H1 (cell line): ENCODE measurements at regions not wholly inside any gene's neighbourhood (a gene's known extent, or its start where the extent isn't known, plus 50 kb on each side); places are given as distances from the start of the nearest gene placed in this dataset.

ENCODE experiments used
- CTCF ChIA-PET: fragments of 300-600 bp; sonication (Branson Sonifier 250); formaldehyde crosslinking; loops from one replicate; lab custom pipeline; 2021; ENCODE audit not compliant: partially characterized antibody; lab: Charles Lee
- POLR2A ChIA-PET: fragments of 300-600 bp; sonication (Branson Sonifier 250); formaldehyde crosslinking; loops from one replicate; lab custom pipeline; 2021; ENCODE audit warnings: inconsistent platforms; ENCODE audit not compliant: partially characterized antibody; lab: Charles Lee
- DNase-seq, 2 experiments: peaks; one replicate each; pipeline versions ENCODE4 v3.0.0 to v3.0.0-alpha.2; 2010 to 2022; ENCODE audit warnings: low spot score in 2 of 2, low read depth in 1 of 2, mixed read lengths in 1 of 2
- FAIRE-seq: peaks from 2 replicates; lab custom pipeline; 2011; peaks lifted over from hg19 to GRCh38; lab: Jason Lieb, UNC
- H2AFZ ChIP-seq: 2 replicates; pipeline ENCODE4 v1.8.1; 2012; ENCODE audit warnings: low read length, inconsistent platforms
- H2AK5ac ChIP-seq: 2 replicates; pipeline ENCODE4 v1.6.1; 2013; ENCODE audit warnings: low read depth, low read length
- H2BK120ac ChIP-seq: replicated peaks from 2 replicates; pipeline ENCODE3; 2013; ENCODE audit warnings: low read depth, low read length, inconsistent platforms
- H2BK12ac ChIP-seq: 2 replicates; pipeline ENCODE4 v1.6.1; 2013; ENCODE audit warnings: low read depth, low read length
- H2BK15ac ChIP-seq: 2 replicates; pipeline ENCODE4 v1.6.1; 2013; ENCODE audit warnings: low read length
- H2BK20ac ChIP-seq: 2 replicates; pipeline ENCODE4 v1.6.1; 2013; ENCODE audit warnings: low read length
- H2BK5ac ChIP-seq: 2 replicates; pipeline ENCODE4 v1.6.1; 2013; ENCODE audit warnings: low read depth, low read length
- H3K14ac ChIP-seq: 2 replicates; pipeline ENCODE4 v1.6.1; 2013; ENCODE audit warnings: inconsistent platforms; ENCODE audit not compliant: insufficient read length
- H3K18ac ChIP-seq: 2 replicates; pipeline ENCODE4 v1.6.1; 2013; ENCODE audit warnings: low read length; ENCODE audit errors: extremely low read depth
- H3K23ac ChIP-seq: 2 replicates; pipeline ENCODE4 v1.6.1; 2013; ENCODE audit warnings: inconsistent platforms; ENCODE audit not compliant: insufficient read length
- H3K23me2 ChIP-seq: 2 replicates; pipeline ENCODE4 v1.6.1; 2013; ENCODE audit warnings: low read depth, low read length
- H3K27ac ChIP-seq: 2 replicates; pipeline ENCODE4 v1.6.1; 2011; ENCODE audit warnings: low read depth, low read length, inconsistent platforms
- H3K27me3 ChIP-seq, 4 experiments: replicated peaks in 1 of 4; 1 replicate in 1 of 4; 2 replicates in 3 of 4; pipeline versions ENCODE4 v1.6.1 to v1.8.1; 2011 to 2013; ENCODE audit warnings: low read length in 3 of 4, mild to moderate bottlenecking in 3 of 4, inconsistent platforms in 2 of 4, mixed read lengths in 2 of 4, moderate library complexity in 1 of 4; ENCODE audit not compliant: control insufficient read depth in 3 of 4, insufficient read depth in 3 of 4; ENCODE audit errors: extremely low read depth in 1 of 4
- H3K36me3 ChIP-seq, 4 experiments: 2 replicates each; pipeline versions ENCODE4 v1.6.1 to v1.8.1; 2011 to 2013; ENCODE audit warnings: mild to moderate bottlenecking in 4 of 4, low read length in 3 of 4, moderate library complexity in 2 of 4, control low read depth in 1 of 4, inconsistent platforms in 1 of 4; ENCODE audit not compliant: insufficient read depth in 4 of 4, control insufficient read depth in 2 of 4
- H3K4ac ChIP-seq: replicated peaks from 2 replicates; pipeline ENCODE3; 2013; ENCODE audit warnings: low read length, low read depth, mixed read lengths, inconsistent platforms; ENCODE audit not compliant: insufficient read length
- H3K4me1 ChIP-seq, 4 experiments: replicated peaks in 1 of 4; 1 replicate in 1 of 4; 2 replicates in 3 of 4; pipeline versions ENCODE4 v1.6.1 to v1.8.1; 2011 to 2013; ENCODE audit warnings: low read length in 3 of 4, inconsistent platforms in 2 of 4, mixed read lengths in 1 of 4; ENCODE audit not compliant: insufficient read depth in 4 of 4, control insufficient read depth in 3 of 4
- H3K4me2 ChIP-seq, 2 experiments: 2 replicates each; pipeline versions ENCODE4 v1.6.1 to v1.8.1; 2011 to 2013; ENCODE audit warnings: low read depth in 2 of 2, low read length in 2 of 2, control low read depth in 1 of 2, inconsistent platforms in 1 of 2, mild to moderate bottlenecking in 1 of 2; ENCODE audit not compliant: insufficient read depth in 1 of 2
- H3K4me3 ChIP-seq, 4 experiments: fragments of 200-600, 300-600 bp in 1 of 4; sonication (generic), shearing (Covaris generic), sonication (Bioruptor Twin) in 1 of 4; 2 replicates each; pipeline versions ENCODE4 v1.5.1 to v1.8.1; 2011 to 2016; ENCODE audit warnings: low read length in 4 of 4, low read depth in 3 of 4, control low read depth in 2 of 4, inconsistent platforms in 2 of 4, mild to moderate bottlenecking in 2 of 4, mixed read lengths in 1 of 4, moderate library complexity in 1 of 4; ENCODE audit not compliant: insufficient read depth in 2 of 4; ENCODE audit errors: extremely low read depth in 1 of 4
- H3K56ac ChIP-seq: replicated peaks from 2 replicates; pipeline ENCODE3; 2013; ENCODE audit warnings: low read depth, mild to moderate bottlenecking, mixed read lengths, low read length, inconsistent platforms; ENCODE audit not compliant: insufficient read length
- H3K79me1 ChIP-seq: 2 replicates; pipeline ENCODE4 v1.6.1; 2013; ENCODE audit warnings: low read depth, low read length, control low read depth
- H3K79me2 ChIP-seq, 2 experiments: 2 replicates each; pipeline versions ENCODE4 v1.6.1 to v1.8.1; 2012 to 2013; ENCODE audit warnings: low read length in 2 of 2, mild to moderate bottlenecking in 2 of 2, inconsistent platforms in 1 of 2; ENCODE audit not compliant: insufficient read depth in 2 of 2, control insufficient read depth in 1 of 2
- H3K9ac ChIP-seq, 4 experiments: replicated peaks in 1 of 4; 1 replicate in 1 of 4; 2 replicates in 3 of 4; pipeline versions ENCODE4 v1.6.1 to v1.8.1; 2011 to 2013; ENCODE audit warnings: low read depth in 3 of 4, low read length in 3 of 4, control low read depth in 2 of 4, mild to moderate bottlenecking in 2 of 4, moderate library complexity in 2 of 4, inconsistent platforms in 1 of 4; ENCODE audit errors: extremely low read depth in 1 of 4
- H3K9me3 ChIP-seq, 2 experiments: 2 replicates each; pipeline versions ENCODE4 v1.6.1 to v1.8.1; 2012 to 2013; ENCODE audit warnings: mild to moderate bottlenecking in 2 of 2, moderate library complexity in 2 of 2, control low read depth in 1 of 2, inconsistent platforms in 1 of 2, low read depth in 1 of 2, low read length in 1 of 2, mixed read lengths in 1 of 2; ENCODE audit not compliant: insufficient read depth in 2 of 2
- H4K20me1 ChIP-seq, 2 experiments: replicated peaks in 1 of 2; 2 replicates each; pipeline versions ENCODE3 to v1.8.1; 2011 to 2013; ENCODE audit warnings: inconsistent platforms in 2 of 2, low read length in 2 of 2, mild to moderate bottlenecking in 1 of 2; ENCODE audit not compliant: insufficient read depth in 2 of 2, control insufficient read depth in 1 of 2
- H4K5ac ChIP-seq: 2 replicates; pipeline ENCODE4 v1.6.1; 2013; ENCODE audit warnings: low read length, low read depth, mixed read lengths, inconsistent platforms; ENCODE audit not compliant: insufficient read length
- H4K8ac ChIP-seq: 2 replicates; pipeline ENCODE4 v1.8.0; 2013; ENCODE audit warnings: mild to moderate bottlenecking, moderate library complexity, low read length, inconsistent platforms; ENCODE audit not compliant: insufficient read depth; ENCODE audit errors: extremely low read depth
- H4K91ac ChIP-seq: replicated peaks from 2 replicates; pipeline ENCODE3; 2013; ENCODE audit warnings: low read length, mixed read lengths, inconsistent platforms; ENCODE audit not compliant: insufficient read length
- CBX8 ChIP-seq: fragments of 300-800, 300-1000 bp; sonication (generic); IDR thresholded peaks from 2 replicates; pipeline ENCODE4 v1.7.1; 2016; ENCODE audit warnings: low read depth, low read length, borderline replicate concordance
- GTF2F1 ChIP-seq: IDR thresholded peaks from 2 replicates; pipeline ENCODE4 v1.6.1; 2012; ENCODE audit warnings: low read depth, low read length, improper control_type of control experiment, borderline replicate concordance
- HDAC6 ChIP-seq: IDR thresholded peaks from one replicate; pipeline ENCODE4 v1.7.1; 2012; ENCODE audit warnings: low read depth, mild to moderate bottlenecking, inconsistent platforms, low read length, moderate library complexity
- JUN ChIP-seq: IDR thresholded peaks from 2 replicates; pipeline ENCODE4 v1.6.1; 2011; ENCODE audit warnings: low read depth, mild to moderate bottlenecking, improper control_type of control experiment, low read length
- KDM4A ChIP-seq: IDR thresholded peaks from one replicate; pipeline ENCODE4 v1.7.1; 2012; ENCODE audit warnings: low read depth, mild to moderate bottlenecking, moderate library complexity, low read length, inconsistent platforms; ENCODE audit not compliant: severe bottlenecking
- KDM5A ChIP-seq: fragments of 200-600 bp; IDR thresholded peaks from 2 replicates; pipeline ENCODE4 v1.7.1; 2012; ENCODE audit warnings: mild to moderate bottlenecking, low read length, inconsistent platforms, mixed read lengths
- RBBP5 ChIP-seq: IDR thresholded peaks from 2 replicates; pipeline ENCODE4 v1.7.1; 2012; ENCODE audit warnings: low read depth, mild to moderate bottlenecking, inconsistent platforms, low read length, moderate library complexity, borderline replicate concordance
- SP4 ChIP-seq: IDR thresholded peaks from 2 replicates; pipeline ENCODE4 v1.6.1; 2012; ENCODE audit warnings: low read length, inconsistent platforms
- SRF ChIP-seq: IDR thresholded peaks from 2 replicates; pipeline ENCODE4 v1.6.1; 2011; ENCODE audit warnings: mild to moderate bottlenecking, low read depth, low read length, moderate library complexity
- WGBS, 2 experiments: shearing (Covaris generic) in 1 of 2; methylation state at CpG; one replicate each; pipeline versions ENCODE4 v1.1.6 to v1.1.7; 2013 to 2015; ENCODE audit warnings: low lambda C conversion rate in 2 of 2, mixed read lengths in 2 of 2, inconsistent platforms in 1 of 2, low coverage in 1 of 2, missing lambda C conversion rate in 1 of 2; ENCODE audit not compliant: insufficient replicate concordance in 2 of 2, insufficient coverage in 1 of 2, insufficient read length in 1 of 2; ENCODE audit errors: extremely low coverage in 1 of 2, missing lambda C conversion rate in 1 of 2; 5-methylcytosine and 5-hydroxymethylcytosine counted together

DNA sequence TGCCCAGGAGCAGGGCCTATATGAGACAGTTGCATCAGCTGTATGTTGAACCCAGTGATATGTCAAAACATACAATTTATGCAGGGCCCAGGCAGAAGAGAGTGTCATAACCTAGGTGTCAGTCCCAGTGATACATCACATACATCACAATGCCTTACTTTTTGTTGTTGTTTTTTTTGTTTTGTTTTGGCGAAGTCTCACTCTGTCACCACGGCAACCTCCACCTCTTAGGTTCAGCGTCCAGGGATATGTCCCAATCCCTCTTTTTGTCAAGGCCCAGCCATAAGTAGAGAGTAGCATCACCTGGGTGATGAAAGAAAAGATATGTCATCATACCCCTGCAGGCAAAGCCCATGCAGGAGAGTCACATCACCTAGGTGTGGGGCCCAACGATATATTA lies 56.8 kb upstream of the ZNF730 start:
- Histone ChIP-seq H3K9ac (no peak overlapping the region), H2BK15ac (no peak overlapping the region), H3K18ac (no peak overlapping the region), H2AK5ac (no peak overlapping the region), H3K4me2 (no peak overlapping the region), H4K8ac (no peak overlapping the region), H2BK120ac (no peak overlapping the region), H4K5ac (no peak overlapping the region), H3K27me3 (no peaks in the 10 kb centered on the region), H3K27ac (no peak overlapping the region), H3K79me2 (no peaks in the 10 kb centered on the region), H3K23ac (no peak overlapping the region), H2BK5ac (no peak overlapping the region), H2AFZ (no peak overlapping the region), H4K20me1 (no peaks in the 10 kb centered on the region), H3K79me1 (no peaks in the 10 kb centered on the region), H3K4me1 (no peaks in the 10 kb centered on the region), H2BK20ac (no peak overlapping the region), H3K56ac (no peak overlapping the region), H3K4ac (no peak overlapping the region), H2BK12ac (no peak overlapping the region), H4K91ac (no peak overlapping the region), H3K23me2 (no peaks in the 10 kb centered on the region), H3K9me3 (peaks cover 73 to 93% of the 10 kb centered on the region in 2 experiments), H3K4me3 (no peak overlapping the region), H3K14ac (no peak overlapping the region), H3K36me3 (no peaks in the 10 kb centered on the region)
- CTCF ChIA-PET: no interaction called here
- no peak for DNase-seq
- POLR2A ChIA-PET: no interaction called here
- FAIRE-seq: no peak
- TF ChIP-seq KDM5A (no peak), KDM4A (no peak), GTF2F1 (no peak), SRF (no peak), SP4 (no peak), RBBP5 (no peak), HDAC6 (no peak), JUN (no peak), CBX8 (no peak)
- WGBS, 2 experiments: 81% methylated on average over 4 of the region's 4 CpGs; no CpG with 5 or more reads in 1 of the 2 experiments
